ENCODE measurements at regions not wholly inside any gene's neighbourhood (a gene's known extent, or its start where the extent isn't known, plus 50 kb on each side); places are given as distances from the start of the nearest gene placed in this dataset.

DNA sequence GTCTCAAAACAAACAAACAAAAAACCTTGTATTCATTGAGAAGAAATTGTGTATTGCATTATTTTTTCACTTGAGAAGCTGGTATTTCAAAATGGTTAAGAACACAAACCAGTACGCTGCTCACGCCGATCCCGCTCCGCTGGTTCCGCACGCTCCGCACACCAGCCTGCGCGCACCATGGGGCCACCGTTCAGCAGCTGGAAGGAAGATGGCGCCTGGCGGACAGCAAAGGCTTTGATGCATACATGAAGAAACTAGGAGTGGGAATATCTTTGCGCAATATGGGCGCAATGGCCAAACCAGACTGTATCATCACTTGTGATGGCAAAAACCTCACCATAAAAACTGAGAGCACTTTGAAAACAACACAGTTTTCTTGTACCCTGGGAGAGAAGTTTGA, 75.7 kb downstream of the RBM43 start:
- Histone ChIP-seq H3K9ac (no peak overlapping the region), H3K4me1 (no peaks in the 10 kb centered on the region), H3K27ac (no peak overlapping the region), H3K4me3 (ENCODE audit: low read depth, low read length) (no peak overlapping the region), H3K27me3 (ENCODE audit: control insufficient read depth, insufficient read depth, low read length) (no peaks in the 10 kb centered on the region), H3K9me3 (ENCODE audit: control insufficient read depth, low read length) (no peaks in the 10 kb centered on the region), H3K4me2 (ENCODE audit: low read length) (no peak overlapping the region), H2AFZ (no peak overlapping the region), H3K79me2 (no peaks in the 10 kb centered on the region), H3K36me3 (ENCODE audit: control insufficient read depth, insufficient read depth, low read length) (no peaks in the 10 kb centered on the region)
- no peak for TF ChIP-seq CTCF (IDR thresholded peaks at IDR 0.05)

GRCh38 chr2:151182899-151183809, 78.5 kb downstream of the RBM43 start:
- TF ChIP-seq CTCF (IDR thresholded peaks at IDR 0.05): no peak
- no peak overlapping the region for H3K27ac ChIP-seq
- H3K4me1 ChIP-seq: no peaks in the 10 kb centered on the region
- no peak overlapping the region for H3K9ac ChIP-seq
- H3K9me3 ChIP-seq (ENCODE audit: control insufficient read depth, low read length): no peaks in the 10 kb centered on the region
- H3K27me3 ChIP-seq (ENCODE audit: control insufficient read depth, insufficient read depth, low read length): no peaks in the 10 kb centered on the region
- H2AFZ ChIP-seq: no peak overlapping the region
- no peak overlapping the region for H3K4me2 ChIP-seq (ENCODE audit: low read length)
- H3K36me3 ChIP-seq (ENCODE audit: control insufficient read depth, insufficient read depth, low read length): no peaks in the 10 kb centered on the region
- H3K79me2 ChIP-seq: no peaks in the 10 kb centered on the region
- H3K4me3 ChIP-seq (ENCODE audit: low read depth, low read length): no peak overlapping the region

GRCh38 chr2:151182396-151182795, 79.3 kb downstream of the RBM43 start:
- Histone ChIP-seq H3K79me2 (no peaks in the 10 kb centered on the region), H3K36me3 (ENCODE audit: control insufficient read depth, insufficient read depth, low read length) (no peaks in the 10 kb centered on the region), H3K9me3 (ENCODE audit: control insufficient read depth, low read length) (no peaks in the 10 kb centered on the region), H3K27me3 (ENCODE audit: control insufficient read depth, insufficient read depth, low read length) (no peaks in the 10 kb centered on the region), H2AFZ (no peak overlapping the region), H3K27ac (no peak overlapping the region), H3K4me2 (ENCODE audit: low read length) (no peak overlapping the region), H3K4me3 (ENCODE audit: low read depth, low read length) (no peak overlapping the region), H3K4me1 (no peaks in the 10 kb centered on the region), H3K9ac (no peak overlapping the region)
- no peak for TF ChIP-seq CTCF (IDR thresholded peaks at IDR 0.05)

GRCh38 chr2:151181524-151181923, 80.1 kb downstream of the RBM43 start:
- no peak overlapping the region for H2AFZ ChIP-seq
- H3K9ac ChIP-seq: no peak overlapping the region
- H3K4me2 ChIP-seq (ENCODE audit: low read length): no peak overlapping the region
- no peaks in the 10 kb centered on the region for H3K4me1 ChIP-seq
- H3K4me3 ChIP-seq (ENCODE audit: low read depth, low read length): no peak overlapping the region
- no peaks in the 10 kb centered on the region for H3K36me3 ChIP-seq (ENCODE audit: control insufficient read depth, insufficient read depth, low read length)
- H3K79me2 ChIP-seq: no peaks in the 10 kb centered on the region
- no peaks in the 10 kb centered on the region for H3K27me3 ChIP-seq (ENCODE audit: control insufficient read depth, insufficient read depth, low read length)
- no peak overlapping the region for H3K27ac ChIP-seq
- TF ChIP-seq CTCF (IDR thresholded peaks at IDR 0.05): no peak
- H3K9me3 ChIP-seq (ENCODE audit: control insufficient read depth, low read length): no peaks in the 10 kb centered on the region

- no peak for TF ChIP-seq CTCF (IDR thresholded peaks at IDR 0.05)
- Histone ChIP-seq H2AFZ (no peak overlapping the region), H3K36me3 (ENCODE audit: control insufficient read depth, insufficient read depth, low read length) (no peaks in the 10 kb centered on the region), H3K27me3 (ENCODE audit: control insufficient read depth, insufficient read depth, low read length) (no peaks in the 10 kb centered on the region), H3K4me1 (no peaks in the 10 kb centered on the region), H3K4me3 (ENCODE audit: low read depth, low read length) (no peak overlapping the region), H3K79me2 (no peaks in the 10 kb centered on the region), H3K27ac (no peak overlapping the region), H3K9ac (no peak overlapping the region), H3K9me3 (ENCODE audit: control insufficient read depth, low read length) (no peaks in the 10 kb centered on the region), H3K4me2 (ENCODE audit: low read length) (no peak overlapping the region)
These were observed 81.5 kb downstream of the RBM43 start for GRCh38 chr2:151180123-151180522.
